Effector memory CD8-positive, alpha-beta T cell (primary cell): ENCODE measurements at regions not wholly inside any gene's neighbourhood (a gene's known extent, or its start where the extent isn't known, plus 50 kb on each side); places are given as distances from the start of the nearest gene placed in this dataset.

Experiments used
- ATAC-seq: fragments of 150-1000 bp; cut with Tn5 transposase; replicated peaks from 2 replicates; pipeline ENCODE4 v1.10.0; 2021; ENCODE audit warnings: mild to moderate bottlenecking, moderate library complexity
- DNase-seq, 3 experiments: peaks; one replicate each; pipeline ENCODE4 v3.0.0; 2021
- H3K27ac Mint-ChIP-seq, 2 donors: one replicate each; pipeline ENCODE4 v1.8.0; 2022; ENCODE audit warnings: mild to moderate bottlenecking in 2 of 2, mixed read lengths in 2 of 2, moderate library complexity in 2 of 2
- H3K27me3 Mint-ChIP-seq, 2 donors: one replicate each; pipeline ENCODE4 v1.8.0; 2022; ENCODE audit warnings: mixed read lengths in 2 of 2
- H3K36me3 Mint-ChIP-seq: one replicate; pipeline ENCODE4 v1.8.0; 2022; ENCODE audit warnings: mild to moderate bottlenecking, moderate library complexity, mixed read lengths; ENCODE audit not compliant: insufficient read depth
- H3K4me1 Mint-ChIP-seq, 2 donors: one replicate each; pipeline ENCODE4 v1.8.0; 2022; ENCODE audit warnings: low read depth in 2 of 2, mixed read lengths in 2 of 2
- H3K4me3 Mint-ChIP-seq, 2 donors: one replicate each; pipeline ENCODE4 v1.8.0; 2022; ENCODE audit warnings: mild to moderate bottlenecking in 2 of 2, mixed read lengths in 2 of 2, moderate library complexity in 2 of 2
- H3K9me3 Mint-ChIP-seq, 2 donors: one replicate each; pipeline ENCODE4 v1.8.0; 2022; ENCODE audit warnings: mixed read lengths in 2 of 2

GRCh38 chr4:81648576-81649275 lies 177.0 kb upstream of the RASGEF1B start:
- no peaks in the 10 kb centered on the region for H3K27me3 Mint-ChIP-seq
- H3K9me3 Mint-ChIP-seq = no peaks in the 10 kb centered on the region
- H3K36me3 Mint-ChIP-seq = no peaks in the 10 kb centered on the region
- H3K4me3 Mint-ChIP-seq = peak overlapping the region; percentile 13 to 47
- peak overlapping the region in 1 of 2 donors; percentile 79 for H3K27ac Mint-ChIP-seq
- H3K4me1 Mint-ChIP-seq = peaks cover 15 to 17% of the 10 kb centered on the region in 2 donors
- peak; percentile 98 for ATAC-seq
- peak; percentile 19 to 38 (median 29) for DNase-seq

- peaks cover 15 to 17% of the 10 kb centered on the region in 2 donors for H3K4me1 Mint-ChIP-seq
Measured at GRCh38 chr4:81647388-81647787, 175.7 kb upstream of the RASGEF1B start.

GRCh38 chr4:81642543-81642942 lies 170.8 kb upstream of the RASGEF1B start:
- no peaks in the 10 kb centered on the region for H3K27me3 Mint-ChIP-seq
- no peaks in the 10 kb centered on the region for H3K4me1 Mint-ChIP-seq
- DNase-seq = no peak
- no peaks in the 10 kb centered on the region for H3K36me3 Mint-ChIP-seq
- no peak for ATAC-seq
- no peak overlapping the region for H3K27ac Mint-ChIP-seq
- no peak overlapping the region for H3K4me3 Mint-ChIP-seq
- H3K9me3 Mint-ChIP-seq = no peaks in the 10 kb centered on the region

More at GRCh38 chr4:81647388-81647787, 175.7 kb upstream of the RASGEF1B start:
- no peak overlapping the region for H3K4me3 Mint-ChIP-seq
- no peaks in the 10 kb centered on the region for H3K9me3 Mint-ChIP-seq
- H3K27ac Mint-ChIP-seq = no peak overlapping the region
- DNase-seq (no peak), ATAC-seq (no peak)
- no peaks in the 10 kb centered on the region for H3K27me3 Mint-ChIP-seq
- H3K36me3 Mint-ChIP-seq = no peaks in the 10 kb centered on the region

GRCh38 chr4:81639248-81639647 lies 167.5 kb upstream of the RASGEF1B start:
- ATAC-seq (no peak), DNase-seq (no peak)
- Mint-ChIP-seq H3K9me3 (no peaks in the 10 kb centered on the region), H3K4me1 (no peaks in the 10 kb centered on the region), H3K36me3 (no peaks in the 10 kb centered on the region), H3K27ac (no peak overlapping the region), H3K27me3 (no peaks in the 10 kb centered on the region), H3K4me3 (no peak overlapping the region)

GRCh38 chr4:81638698-81639097 lies 167.0 kb upstream of the RASGEF1B start:
- no peak overlapping the region for H3K27ac Mint-ChIP-seq
- H3K4me3 Mint-ChIP-seq = no peak overlapping the region
- H3K9me3 Mint-ChIP-seq = no peaks in the 10 kb centered on the region
- H3K27me3 Mint-ChIP-seq = no peaks in the 10 kb centered on the region
- no peaks in the 10 kb centered on the region for H3K4me1 Mint-ChIP-seq
- DNase-seq (no peak), ATAC-seq (no peak)
- no peaks in the 10 kb centered on the region for H3K36me3 Mint-ChIP-seq

- H3K4me1 Mint-ChIP-seq = no peaks in the 10 kb centered on the region
- ATAC-seq (no peak), DNase-seq (no peak)
Measured at GRCh38 chr4:81635739-81636138, 164.0 kb upstream of the RASGEF1B start.

GRCh38 chr4:81634766-81635549 lies 163.3 kb upstream of the RASGEF1B start:
- no peaks in the 10 kb centered on the region for H3K27me3 Mint-ChIP-seq
- no peak for ATAC-seq

More at GRCh38 chr4:81635739-81636138, 164.0 kb upstream of the RASGEF1B start:
- Mint-ChIP-seq H3K27ac (no peak overlapping the region), H3K9me3 (no peaks in the 10 kb centered on the region), H3K36me3 (no peaks in the 10 kb centered on the region), H3K27me3 (no peaks in the 10 kb centered on the region), H3K4me3 (no peak overlapping the region)

GRCh38 chr4:81634165-81634564 lies 162.5 kb upstream of the RASGEF1B start:
- DNase-seq = no peak
- Mint-ChIP-seq H3K9me3 (no peaks in the 10 kb centered on the region), H3K4me1 (no peaks in the 10 kb centered on the region), H3K27me3 (no peaks in the 10 kb centered on the region), H3K36me3 (no peaks in the 10 kb centered on the region), H3K4me3 (no peak overlapping the region), H3K27ac (no peak overlapping the region)
- no peak for ATAC-seq

More at GRCh38 chr4:81634766-81635549, 163.3 kb upstream of the RASGEF1B start:
- Mint-ChIP-seq H3K9me3 (no peaks in the 10 kb centered on the region), H3K27ac (no peak overlapping the region), H3K4me3 (no peak overlapping the region), H3K36me3 (no peaks in the 10 kb centered on the region), H3K4me1 (no peaks in the 10 kb centered on the region)
- no peak for DNase-seq

- DNase-seq = no peak
- Mint-ChIP-seq H3K4me1 (no peaks in the 10 kb centered on the region), H3K27ac (no peak overlapping the region), H3K27me3 (no peaks in the 10 kb centered on the region), H3K4me3 (no peak overlapping the region), H3K9me3 (no peaks in the 10 kb centered on the region), H3K36me3 (no peaks in the 10 kb centered on the region)
- no peak for ATAC-seq
Measured at GRCh38 chr4:81632581-81633299, 161.0 kb upstream of the RASGEF1B start.

GRCh38 chr4:81631958-81632441 lies 160.3 kb upstream of the RASGEF1B start:
- Mint-ChIP-seq H3K27me3 (no peaks in the 10 kb centered on the region), H3K9me3 (no peaks in the 10 kb centered on the region), H3K36me3 (no peaks in the 10 kb centered on the region), H3K4me1 (no peaks in the 10 kb centered on the region), H3K4me3 (no peak overlapping the region), H3K27ac (no peak overlapping the region)
- ATAC-seq (no peak), DNase-seq (no peak)

GRCh38 chr4:81629366-81629765 lies 157.7 kb upstream of the RASGEF1B start:
- ATAC-seq = no peak
- Mint-ChIP-seq H3K36me3 (no peaks in the 10 kb centered on the region), H3K4me1 (no peaks in the 10 kb centered on the region), H3K27ac (no peak overlapping the region), H3K4me3 (no peak overlapping the region), H3K27me3 (no peaks in the 10 kb centered on the region), H3K9me3 (no peaks in the 10 kb centered on the region)
- no peak for DNase-seq

GRCh38 chr4:81628489-81628888 lies 156.8 kb upstream of the RASGEF1B start:
- H3K27me3 Mint-ChIP-seq = no peaks in the 10 kb centered on the region
- ATAC-seq (no peak), DNase-seq (no peak)
- H3K4me1 Mint-ChIP-seq = no peaks in the 10 kb centered on the region
- H3K27ac Mint-ChIP-seq = no peak overlapping the region
- no peak overlapping the region for H3K4me3 Mint-ChIP-seq
- no peaks in the 10 kb centered on the region for H3K36me3 Mint-ChIP-seq
- no peaks in the 10 kb centered on the region for H3K9me3 Mint-ChIP-seq

- ATAC-seq = no peak
- Mint-ChIP-seq H3K27ac (no peak overlapping the region), H3K9me3 (no peaks in the 10 kb centered on the region), H3K4me1 (no peaks in the 10 kb centered on the region), H3K4me3 (no peak overlapping the region), H3K36me3 (no peaks in the 10 kb centered on the region), H3K27me3 (no peaks in the 10 kb centered on the region)
- no peak for DNase-seq
Measured at GRCh38 chr4:81627590-81627989, 155.9 kb upstream of the RASGEF1B start.
